ENCODE measurements at regions not wholly inside any gene's neighbourhood (a gene's known extent, or its start where the extent isn't known, plus 50 kb on each side); places are given as distances from the start of the nearest gene placed in this dataset.

DNA sequence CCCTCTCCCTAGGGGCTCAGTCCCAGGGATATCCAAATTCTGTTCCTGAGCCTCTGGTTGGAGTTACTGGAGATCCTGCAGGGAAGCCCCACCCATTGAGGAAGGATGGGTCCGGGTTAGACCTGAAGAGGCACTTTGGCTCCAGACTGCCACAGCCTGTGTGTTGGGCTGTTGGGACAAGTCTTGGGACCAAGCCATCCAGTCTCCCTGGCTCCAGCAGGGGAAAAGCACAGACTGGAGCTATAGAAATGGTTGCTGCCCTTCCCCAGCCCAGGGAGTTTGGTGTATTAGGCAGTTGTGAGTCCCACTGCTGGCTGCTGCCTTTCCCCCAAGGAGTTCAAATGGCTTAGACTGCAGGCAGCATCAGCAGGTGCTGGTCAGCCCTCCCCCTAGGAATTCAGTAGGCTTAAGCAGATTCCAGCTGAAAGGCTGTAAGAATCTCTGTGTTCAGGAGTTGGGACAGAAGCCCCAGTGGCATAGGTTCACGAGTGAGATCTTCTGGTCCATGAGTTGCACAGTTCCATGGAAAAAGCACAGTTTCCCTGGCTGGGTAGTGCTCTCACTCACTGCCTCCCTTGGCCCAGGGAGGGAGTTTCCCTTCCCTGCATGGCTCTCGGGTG lies 344.0 kb upstream of the EPHA5 start (continued):
- no peak for TF ChIP-seq POLR2AphosphoS5 (IDR thresholded peaks at IDR 0.05; ENCODE audit: low read depth, low read length)
- TF ChIP-seq, protein P1, sequence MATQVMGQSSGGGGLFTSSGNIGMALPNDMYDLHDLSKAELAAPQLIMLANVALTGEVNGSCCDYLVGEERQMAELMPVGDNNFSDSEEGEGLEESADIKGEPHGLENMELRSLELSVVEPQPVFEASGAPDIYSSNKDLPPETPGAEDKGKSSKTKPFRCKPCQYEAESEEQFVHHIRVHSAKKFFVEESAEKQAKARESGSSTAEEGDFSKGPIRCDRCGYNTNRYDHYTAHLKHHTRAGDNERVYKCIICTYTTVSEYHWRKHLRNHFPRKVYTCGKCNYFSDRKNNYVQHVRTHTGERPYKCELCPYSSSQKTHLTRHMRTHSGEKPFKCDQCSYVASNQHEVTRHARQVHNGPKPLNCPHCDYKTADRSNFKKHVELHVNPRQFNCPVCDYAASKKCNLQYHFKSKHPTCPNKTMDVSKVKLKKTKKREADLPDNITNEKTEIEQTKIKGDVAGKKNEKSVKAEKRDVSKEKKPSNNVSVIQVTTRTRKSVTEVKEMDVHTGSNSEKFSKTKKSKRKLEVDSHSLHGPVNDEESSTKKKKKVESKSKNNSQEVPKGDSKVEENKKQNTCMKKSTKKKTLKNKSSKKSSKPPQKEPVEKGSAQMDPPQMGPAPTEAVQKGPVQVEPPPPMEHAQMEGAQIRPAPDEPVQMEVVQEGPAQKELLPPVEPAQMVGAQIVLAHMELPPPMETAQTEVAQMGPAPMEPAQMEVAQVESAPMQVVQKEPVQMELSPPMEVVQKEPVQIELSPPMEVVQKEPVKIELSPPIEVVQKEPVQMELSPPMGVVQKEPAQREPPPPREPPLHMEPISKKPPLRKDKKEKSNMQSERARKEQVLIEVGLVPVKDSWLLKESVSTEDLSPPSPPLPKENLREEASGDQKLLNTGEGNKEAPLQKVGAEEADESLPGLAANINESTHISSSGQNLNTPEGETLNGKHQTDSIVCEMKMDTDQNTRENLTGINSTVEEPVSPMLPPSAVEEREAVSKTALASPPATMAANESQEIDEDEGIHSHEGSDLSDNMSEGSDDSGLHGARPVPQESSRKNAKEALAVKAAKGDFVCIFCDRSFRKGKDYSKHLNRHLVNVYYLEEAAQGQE (IDR thresholded peaks at IDR 0.05; ENCODE audit: low read depth, low read length) = no peak

DNA sequence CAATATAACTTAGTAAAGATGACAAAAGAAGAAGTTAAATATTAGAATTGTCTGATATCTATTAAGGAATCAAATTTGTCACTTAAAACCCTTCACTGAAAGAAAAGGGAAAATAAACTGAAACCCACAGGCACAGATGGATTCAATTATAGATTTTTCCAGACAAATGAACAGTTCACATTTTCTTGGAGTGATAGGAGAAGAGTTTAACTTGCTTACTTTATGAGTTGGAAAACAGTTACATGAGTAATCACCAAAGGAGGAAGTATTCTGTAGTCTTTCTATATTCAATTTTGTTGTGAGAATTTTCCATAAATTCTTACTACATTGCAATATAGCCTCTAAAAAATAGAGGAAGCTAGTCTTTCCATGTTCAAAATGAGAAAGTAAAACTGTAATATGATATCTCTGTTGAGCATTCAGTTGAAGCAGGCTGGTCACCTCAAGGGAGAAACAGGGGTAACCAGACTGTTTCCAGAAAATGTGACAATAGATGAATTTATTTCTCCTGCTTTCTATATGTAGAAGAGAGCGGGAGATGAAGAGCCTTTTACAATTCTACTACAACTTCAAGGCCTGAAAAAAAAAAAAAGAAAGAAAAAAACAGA lies 330.3 kb upstream of the EPHA5 start:
- CTCF ChIA-PET = no interaction called here
- no peak overlapping the region for H3K4me2 ChIP-seq
- no peak overlapping the region for H3K9ac ChIP-seq
- no peak overlapping the region for H3K4me3 ChIP-seq (ENCODE audit: low read depth in 2 of 2, low read length in 1 of 2)
- POLR2A ChIA-PET = no interaction called here
- H3F3A ChIP-seq (replicated peaks; ENCODE audit: insufficient read depth) = peaks cover 3% of the 10 kb centered on the region
- H3K27ac ChIP-seq (ENCODE audit: low read depth in 2 of 2, low read length in 1 of 2) = peak overlapping the region; percentile 16 to 69
- DNase-seq = no peak
- H3K9me2 ChIP-seq = no peaks in the 10 kb centered on the region
- H3K4me1 ChIP-seq (ENCODE audit: control insufficient read depth in 1 of 2, insufficient read depth in 2 of 2, low read depth in 1 of 2, low read length in 1 of 2) = no peaks in the 10 kb centered on the region
- H2AFZ ChIP-seq (ENCODE audit: low read depth) = peak overlapping the region; percentile 16; the same call in 1 of the 2 replicates
- no peaks in the 10 kb centered on the region for H4K20me1 ChIP-seq (ENCODE audit: insufficient read depth)
- 0% methylated on average over 1 of the region's 1 CpG for WGBS (ENCODE audit: low lambda C conversion rate)
- no peaks in the 10 kb centered on the region for H3K79me2 ChIP-seq (ENCODE audit: insufficient read depth)
- no peaks in the 10 kb centered on the region for H3K27me3 ChIP-seq (ENCODE audit: insufficient read depth)
- H3K9me3 ChIP-seq = no peaks in the 10 kb centered on the region
- no peaks in the 10 kb centered on the region for H3K36me3 ChIP-seq (replicated peaks in 1 of 2; ENCODE audit: control insufficient read depth in 1 of 2, insufficient read depth in 2 of 2, low read length in 1 of 2)
- TF ChIP-seq TCF12 (IDR thresholded peaks at IDR 0.05) (peak; percentile 74), MAX (IDR thresholded peaks at IDR 0.05; ENCODE audit: low read depth) (no peak)

DNA sequence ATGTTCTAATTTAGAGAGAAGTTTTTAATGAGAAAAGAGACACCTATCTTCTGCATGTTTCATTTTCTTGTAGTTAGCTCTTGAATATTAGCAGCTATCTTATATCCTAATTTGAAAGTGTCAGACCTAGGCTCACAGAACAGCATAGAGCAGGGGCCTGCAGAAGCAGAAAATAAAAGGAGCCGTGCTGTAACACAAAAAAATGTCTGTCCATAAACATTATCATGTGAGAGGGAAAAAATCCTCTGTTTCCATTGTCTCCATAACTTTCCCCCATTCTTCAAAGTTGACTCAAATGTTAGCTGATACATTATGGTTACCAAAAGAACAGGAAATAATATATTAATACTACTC lies 329.2 kb upstream of the EPHA5 start:
- H4K20me1 ChIP-seq (ENCODE audit: insufficient read depth) = no peaks in the 10 kb centered on the region
- peaks cover 3% of the 10 kb centered on the region for H3F3A ChIP-seq (replicated peaks; ENCODE audit: insufficient read depth)
- H3K27ac ChIP-seq (ENCODE audit: low read depth in 2 of 2, low read length in 1 of 2) = peak overlapping the region in 1 of 2 experiments; percentile 60; a peak in 2 of 4 replicates
- no peak overlapping the region for H3K9ac ChIP-seq
- DNase-seq = no peak
- H3K4me3 ChIP-seq (ENCODE audit: low read depth in 2 of 2, low read length in 1 of 2) = peak overlapping the region in 1 of 2 experiments; percentile 29; a peak in 2 of 4 replicates
- no peak overlapping the region for H2AFZ ChIP-seq (ENCODE audit: low read depth)
- TF ChIP-seq TCF12 (IDR thresholded peaks at IDR 0.05) (no peak), YY1 (IDR thresholded peaks at IDR 0.05; ENCODE audit: low read depth) (no peak), FOXM1 (IDR thresholded peaks at IDR 0.05; ENCODE audit: low read depth) (no peak), USF2 (IDR thresholded peaks at IDR 0.05; ENCODE audit: borderline replicate concordance, low read depth, low read length) (no peak), MXI1 (IDR thresholded peaks at IDR 0.05; ENCODE audit: low read depth, low read length) (no peak), ZBTB33 (IDR thresholded peaks at IDR 0.05; ENCODE audit: borderline replicate concordance, low read depth) (no peak), EZH2phosphoT487 (IDR thresholded peaks at IDR 0.05; ENCODE audit: borderline replicate concordance, low read depth) (no peak), NFIC (IDR thresholded peaks at IDR 0.05; ENCODE audit: borderline replicate concordance) (no peak), CHD2 (IDR thresholded peaks at IDR 0.05; ENCODE audit: low read length, partially characterized antibody) (no peak), FOSL2 (IDR thresholded peaks at IDR 0.05; ENCODE audit: borderline replicate concordance, low read depth) (no peak), RFX5 (IDR thresholded peaks at IDR 0.05; ENCODE audit: low read length) (no peak), NRF1 (IDR thresholded peaks at IDR 0.05; ENCODE audit: low read depth, low read length) (no peak), MAX (IDR thresholded peaks at IDR 0.05; ENCODE audit: low read depth) (no peak)
- TF ChIP-seq, protein P2, sequence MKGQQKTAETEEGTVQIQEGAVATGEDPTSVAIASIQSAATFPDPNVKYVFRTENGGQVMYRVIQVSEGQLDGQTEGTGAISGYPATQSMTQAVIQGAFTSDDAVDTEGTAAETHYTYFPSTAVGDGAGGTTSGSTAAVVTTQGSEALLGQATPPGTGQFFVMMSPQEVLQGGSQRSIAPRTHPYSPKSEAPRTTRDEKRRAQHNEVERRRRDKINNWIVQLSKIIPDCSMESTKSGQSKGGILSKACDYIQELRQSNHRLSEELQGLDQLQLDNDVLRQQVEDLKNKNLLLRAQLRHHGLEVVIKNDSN (IDR thresholded peaks at IDR 0.05; ENCODE audit: borderline replicate concordance, low read depth) = no peak
- no peaks in the 10 kb centered on the region for H3K9me2 ChIP-seq
- no peaks in the 10 kb centered on the region for H3K9me3 ChIP-seq
- no peaks in the 10 kb centered on the region for H3K4me1 ChIP-seq (ENCODE audit: control insufficient read depth in 1 of 2, insufficient read depth in 2 of 2, low read depth in 1 of 2, low read length in 1 of 2)
- no peaks in the 10 kb centered on the region for H3K36me3 ChIP-seq (replicated peaks in 1 of 2; ENCODE audit: control insufficient read depth in 1 of 2, insufficient read depth in 2 of 2, low read length in 1 of 2)
- H3K79me2 ChIP-seq (ENCODE audit: insufficient read depth) = no peaks in the 10 kb centered on the region
- H3K4me2 ChIP-seq = no peak overlapping the region
- POLR2A ChIA-PET = no interaction called here
- no peaks in the 10 kb centered on the region for H3K27me3 ChIP-seq (ENCODE audit: insufficient read depth)
- 5% methylated on average over 1 of the region's 1 CpG for WGBS (ENCODE audit: low lambda C conversion rate)
- CTCF ChIA-PET = no interaction called here

All from SK-N-SH (cell line).